Esophagus muscularis mucosa (tissue), 4 donors: ENCODE measurements at regions not wholly inside any gene's neighbourhood (a gene's known extent, or its start where the extent isn't known, plus 50 kb on each side); places are given as distances from the start of the nearest gene placed in this dataset.

ENCODE experiments used
- CTCF ChIP-seq, 3 experiments: fragments of 200-600 bp in 2 of 3; fragments of 450-650 bp in 1 of 3; sonication (generic) in 2 of 3; IDR thresholded peaks; one replicate each; pipeline ENCODE4 v1.5.1; 2017 to 2019; ENCODE audit warnings: antibody characterized with exemption in 3 of 3, mild to moderate bottlenecking in 2 of 3, moderate library complexity in 1 of 3
- EP300 ChIP-seq: sonication (generic); formaldehyde crosslinking; IDR thresholded peaks from one replicate; pipeline ENCODE4 v1.6.1; 2017; ENCODE audit warnings: antibody characterized with exemption
- POLR2A ChIP-seq: fragments of 450-650 bp; IDR thresholded peaks from one replicate; pipeline ENCODE4 v1.6.1; 2017; ENCODE audit warnings: antibody characterized with exemption, moderate library complexity, mild to moderate bottlenecking, low read depth
- POLR2AphosphoS5 ChIP-seq, 2 donors: sonication (generic); formaldehyde crosslinking; IDR thresholded peaks; one replicate each; pipeline ENCODE4 v1.6.1; 2017; ENCODE audit warnings: antibody characterized with exemption in 2 of 2

GRCh38 chr13:90454002-90454636 is 893.4 kb upstream of the MIR17HG start:
- TF ChIP-seq POLR2A (no peak), POLR2AphosphoS5 (IDR thresholded peaks at IDR 0.05) (no peak), CTCF (IDR thresholded peaks at IDR 0.05) (no peak), EP300 (no peak)
